Nephron (organoid): ENCODE measurements at regions not wholly inside any gene's neighbourhood (a gene's known extent, or its start where the extent isn't known, plus 50 kb on each side); places are given as distances from the start of the nearest gene placed in this dataset.

Experiments used
- H3K27ac Mint-ChIP-seq, 3 experiments: 2 replicates each; pipeline ENCODE4 v1.8.0; 2020; ENCODE audit warnings: mixed read lengths in 3 of 3, mild to moderate bottlenecking in 2 of 3, moderate library complexity in 1 of 3
- H3K27me3 Mint-ChIP-seq: 2 replicates; pipeline ENCODE4 v1.8.0; 2021; ENCODE audit warnings: low read depth, mild to moderate bottlenecking, moderate library complexity, mixed read lengths
- H3K36me3 Mint-ChIP-seq: 2 replicates; pipeline ENCODE4 v1.8.0; 2020; ENCODE audit warnings: low read depth, mixed read lengths
- H3K4me1 Mint-ChIP-seq: 2 replicates; pipeline ENCODE4 v1.8.0; 2020; ENCODE audit warnings: mixed read lengths
- H3K4me3 Mint-ChIP-seq, 3 experiments: 2 replicates each; pipeline ENCODE4 v1.8.0; 2020; ENCODE audit warnings: mild to moderate bottlenecking in 3 of 3, mixed read lengths in 3 of 3, moderate library complexity in 2 of 3
- H3K9me3 Mint-ChIP-seq: 2 replicates; pipeline ENCODE4 v1.8.0; 2020; ENCODE audit warnings: mixed read lengths
- CTCF ChIP-seq, 3 experiments: fragments of 200-600 bp; sonication (generic); IDR thresholded peaks; one replicate each; pipeline ENCODE4 v1.5.0; 2021; ENCODE audit warnings: antibody characterized with exemption in 3 of 3; ENCODE audit not compliant: unreplicated experiment in 3 of 3

GRCh38 chr14:26860111-26860510, 262.3 kb upstream of the NOVA1 start:
- Mint-ChIP-seq H3K4me3 (no peak overlapping the region), H3K4me1 (no peaks in the 10 kb centered on the region), H3K9me3 (no peaks in the 10 kb centered on the region), H3K36me3 (no peaks in the 10 kb centered on the region), H3K27me3 (no peaks in the 10 kb centered on the region), H3K27ac (no peak overlapping the region)
- no peak for TF ChIP-seq CTCF (IDR thresholded peaks at IDR 0.05; ENCODE audit: unreplicated experiment in 3 of 3)

DNA sequence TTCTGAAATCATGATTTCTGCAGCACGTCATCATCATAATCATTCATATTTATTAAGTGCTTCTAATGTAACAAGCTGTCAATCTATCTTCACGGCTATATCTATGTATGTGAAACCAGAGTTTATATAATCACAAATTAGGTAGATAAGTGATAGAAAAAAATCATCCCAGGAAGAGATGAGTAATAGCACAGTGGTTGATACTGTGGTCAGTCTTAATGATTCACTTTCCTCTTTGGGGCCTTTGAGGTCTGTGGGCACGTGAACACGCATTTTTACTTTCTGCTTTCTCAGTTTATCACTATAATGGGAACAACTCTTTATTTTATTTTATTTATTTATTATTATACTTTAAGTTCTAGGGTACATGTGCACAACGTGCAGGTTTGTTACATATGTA, 265.9 kb upstream of the NOVA1 start:
- Mint-ChIP-seq H3K36me3 (no peaks in the 10 kb centered on the region), H3K27me3 (no peaks in the 10 kb centered on the region), H3K9me3 (no peaks in the 10 kb centered on the region), H3K4me3 (no peak overlapping the region), H3K4me1 (peaks cover 4% of the 10 kb centered on the region), H3K27ac (no peak overlapping the region)
- no peak for TF ChIP-seq CTCF (IDR thresholded peaks at IDR 0.05; ENCODE audit: unreplicated experiment in 3 of 3)

DNA sequence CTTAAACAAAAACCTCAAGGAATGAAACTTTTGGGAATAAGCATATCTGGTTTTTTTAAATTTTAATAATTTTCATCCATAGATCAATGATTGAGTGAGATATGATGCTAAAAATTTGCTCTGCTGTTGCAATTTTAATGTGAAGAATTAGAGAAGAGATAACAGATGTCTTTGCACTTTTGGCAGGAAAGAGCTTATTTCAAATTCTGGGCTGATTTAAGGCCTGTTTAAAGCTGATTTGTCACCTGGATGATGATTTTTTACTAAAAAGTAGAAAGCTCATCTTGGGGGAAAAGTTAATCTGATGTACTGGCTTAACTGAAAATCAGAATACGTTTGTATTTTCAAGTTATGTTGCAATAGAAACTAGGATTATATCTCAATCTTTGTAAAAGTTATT, 268.9 kb upstream of the NOVA1 start:
- H3K4me1 Mint-ChIP-seq, result peaks cover 18% of the 10 kb centered on the region
- H3K36me3 Mint-ChIP-seq, result no peaks in the 10 kb centered on the region
- H3K4me3 Mint-ChIP-seq, result no peak overlapping the region
- no peaks in the 10 kb centered on the region for H3K27me3 Mint-ChIP-seq
- H3K27ac Mint-ChIP-seq, result peak overlapping the region in 1 of 3 experiments; percentile 69
- H3K9me3 Mint-ChIP-seq, result no peaks in the 10 kb centered on the region
- no peak for TF ChIP-seq CTCF (IDR thresholded peaks at IDR 0.05; ENCODE audit: unreplicated experiment in 3 of 3)

DNA sequence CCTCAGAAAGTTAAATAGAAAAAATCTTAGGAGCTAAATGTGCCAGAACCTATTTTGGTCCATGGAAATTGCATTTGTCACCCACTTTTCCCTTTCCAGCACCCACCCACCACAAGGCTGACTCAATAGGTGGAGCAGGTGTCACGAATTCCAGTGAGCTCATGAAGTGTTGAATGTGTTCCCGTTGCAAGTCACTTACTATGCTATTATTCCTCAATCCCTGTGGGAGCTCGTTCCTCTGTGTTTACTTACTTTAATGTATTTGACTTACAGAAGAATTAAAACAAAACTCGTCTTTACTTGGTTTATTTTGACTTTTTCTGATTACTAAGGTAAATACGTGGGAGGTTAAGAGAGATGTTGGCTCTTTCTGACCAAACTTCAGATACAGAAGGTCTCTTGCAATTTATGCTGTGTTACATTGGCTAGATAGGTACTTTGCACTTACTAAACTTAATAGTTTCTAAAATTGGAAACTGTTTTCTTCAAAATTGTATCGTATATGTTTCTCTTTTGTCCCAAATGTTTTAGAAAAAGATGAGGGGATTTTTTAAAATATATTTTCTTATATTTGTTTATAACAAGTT, 269.4 kb upstream of the NOVA1 start:
- no peaks in the 10 kb centered on the region for H3K9me3 Mint-ChIP-seq
- peak overlapping the region; percentile 6 to 69 (median 46) for H3K27ac Mint-ChIP-seq
- peaks cover 18% of the 10 kb centered on the region for H3K4me1 Mint-ChIP-seq
- H3K4me3 Mint-ChIP-seq, result no peak overlapping the region
- no peak for TF ChIP-seq CTCF (IDR thresholded peaks at IDR 0.05; ENCODE audit: unreplicated experiment in 3 of 3)
- no peaks in the 10 kb centered on the region for H3K36me3 Mint-ChIP-seq
- H3K27me3 Mint-ChIP-seq, result no peaks in the 10 kb centered on the region

DNA sequence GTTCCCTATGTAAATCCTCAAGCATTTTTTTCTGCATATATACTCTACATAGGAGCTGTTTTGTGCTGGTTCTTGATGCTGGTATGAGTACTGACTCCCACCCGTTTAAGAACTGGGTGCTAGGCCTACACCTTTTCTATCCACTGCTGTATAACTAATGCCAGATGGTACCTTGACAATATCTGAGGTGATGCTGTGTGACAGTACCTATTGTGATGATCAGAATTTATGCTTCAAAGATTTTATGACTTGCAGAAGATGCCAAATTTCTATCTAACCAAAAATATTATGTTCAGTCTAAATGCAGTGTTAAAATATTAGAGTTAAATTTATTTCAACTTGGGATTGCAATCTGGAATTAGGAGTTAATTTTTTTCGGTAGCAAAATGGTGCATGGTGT, 272.3 kb upstream of the NOVA1 start:
- Mint-ChIP-seq H3K4me3 (no peak overlapping the region), H3K4me1 (peaks cover 30% of the 10 kb centered on the region), H3K36me3 (no peaks in the 10 kb centered on the region), H3K9me3 (no peaks in the 10 kb centered on the region), H3K27ac (peak overlapping the region in 2 of 3 experiments; percentile 46 to 86), H3K27me3 (no peaks in the 10 kb centered on the region)
- TF ChIP-seq CTCF (IDR thresholded peaks at IDR 0.05; ENCODE audit: unreplicated experiment in 3 of 3), result no peak
